Fibroblast of skin of back (primary cell): ENCODE measurements at regions not wholly inside any gene's neighbourhood (a gene's known extent, or its start where the extent isn't known, plus 50 kb on each side); places are given as distances from the start of the nearest gene placed in this dataset.
A peak's percentile ranks its signal among the peaks of the same experiment; 100 is the strongest.

Source experiments
- DNase-seq: peaks from one replicate; pipeline ENCODE4 v3.0.0-alpha.2; 2013

GRCh38 chr9:105828171-105828570, 133.8 kb downstream of the TMEM38B start:
- DNase-seq = no peak

GRCh38 chr9:105828596-105829213, 134.4 kb downstream of the TMEM38B start:
- no peak for DNase-seq

- DNase-seq = no peak
Observed at GRCh38 chr9:105830461-105830860, 136.1 kb downstream of the TMEM38B start.

- DNase-seq = no peak
Observed at GRCh38 chr9:105832096-105832710, 137.9 kb downstream of the TMEM38B start.

GRCh38 chr9:105833271-105833975, 139.1 kb downstream of the TMEM38B start:
- DNase-seq = no peak

GRCh38 chr9:105834404-105834803, 140.1 kb downstream of the TMEM38B start:
- DNase-seq = no peak

- DNase-seq = no peak
Observed at GRCh38 chr9:105835721-105836120, 141.4 kb downstream of the TMEM38B start.

- no peak for DNase-seq
Observed at GRCh38 chr9:105836936-105837660, 142.8 kb downstream of the TMEM38B start.

- no peak for DNase-seq
Observed at GRCh38 chr9:105841562-105841961, 147.2 kb downstream of the TMEM38B start.

- peak; percentile 32 for DNase-seq
Observed at GRCh38 chr9:105842023-105842644, 147.8 kb downstream of the TMEM38B start.

GRCh38 chr9:105846825-105847224, 152.5 kb downstream of the TMEM38B start:
- no peak for DNase-seq

GRCh38 chr9:105850852-105851500, 156.6 kb downstream of the TMEM38B start:
- no peak for DNase-seq

GRCh38 chr9:105854026-105854782, 159.9 kb downstream of the TMEM38B start:
- peak; percentile 79 for DNase-seq

- no peak for DNase-seq
Observed at GRCh38 chr9:105854783-105855724, 160.7 kb downstream of the TMEM38B start.

- no peak for DNase-seq
Observed at GRCh38 chr9:105855987-105856386, 161.6 kb downstream of the TMEM38B start.

- peak; percentile 80 for DNase-seq
Observed at GRCh38 chr9:105858006-105858690, 163.8 kb downstream of the TMEM38B start.

- DNase-seq = no peak
Observed at GRCh38 chr9:105858877-105859276, 164.5 kb downstream of the TMEM38B start.

GRCh38 chr9:105859428-105860091, 165.2 kb downstream of the TMEM38B start:
- no peak for DNase-seq

- DNase-seq = peak; percentile 21
Observed at GRCh38 chr9:105860516-105860915, 166.2 kb downstream of the TMEM38B start.
